PC-3 (cell line): ENCODE measurements at regions not wholly inside any gene's neighbourhood (a gene's known extent, or its start where the extent isn't known, plus 50 kb on each side); places are given as distances from the start of the nearest gene placed in this dataset.

ENCODE experiments used
- ATAC-seq: fragments of 200-7000 bp; cut with Tn5 transposase; 2 replicates; pipeline ENCODE4 v1.9.1; 2020; ENCODE audit warnings: mild to moderate bottlenecking, moderate library complexity
- BruUV-seq: library from RNA; stranded (reverse); fragments of 400-500 nt; replicated peaks from 2 replicates; lab custom pipeline; 2021; lab: Mats Ljungman, UMichigan
- CTCF ChIA-PET: fragments of 300-600 bp; sonication (Branson Sonifier 250); formaldehyde crosslinking; loops from one replicate; lab custom pipeline; 2022; ENCODE audit warnings: antibody characterized with exemption; lab: Charles Lee
- POLR2A ChIA-PET: fragments of 300-600 bp; sonication (Branson Sonifier 250); formaldehyde crosslinking; loops from one replicate; lab custom pipeline; 2022; ENCODE audit warnings: antibody characterized with exemption; ENCODE audit not compliant: unreplicated experiment; lab: Charles Lee
- DNase-seq: peaks from one replicate; pipeline ENCODE4 v3.0.0-alpha.2; 2015
- H2AFZ ChIP-seq: fragments of 300-600 bp; sonication (generic); 2 replicates; pipeline ENCODE4 v1.6.0; 2016; ENCODE audit warnings: antibody characterized with exemption, low read length
- H3F3A ChIP-seq: fragments of 300-600 bp; sonication (generic); one replicate; pipeline ENCODE4 v1.6.0; 2017; ENCODE audit warnings: antibody characterized with exemption, low read length, control low read depth, mild to moderate bottlenecking; ENCODE audit not compliant: unreplicated experiment
- H3K27ac ChIP-seq: fragments of 300-600 bp; sonication (generic); 2 replicates; pipeline ENCODE4 v1.5.1; 2016; ENCODE audit warnings: mild to moderate bottlenecking, low read length
- H3K27me3 ChIP-seq: fragments of 300-600 bp; sonication (generic); 2 replicates; pipeline ENCODE4 v1.6.1; 2016; ENCODE audit warnings: low read length, mixed read lengths
- H3K36me3 ChIP-seq: fragments of 300-600 bp; sonication (generic); 2 replicates; pipeline ENCODE4 v1.6.1; 2016; ENCODE audit warnings: low read depth, mixed run types, low read length, mixed read lengths
- H3K4me1 ChIP-seq: fragments of 300-600 bp; sonication (generic); 2 replicates; pipeline ENCODE4 v1.5.1; 2016; ENCODE audit warnings: low read length; ENCODE audit not compliant: insufficient read depth
- H3K4me2 ChIP-seq: fragments of 300-600 bp; sonication (generic); 2 replicates; pipeline ENCODE4 v1.6.0; 2016; ENCODE audit warnings: low read length
- H3K4me3 ChIP-seq: fragments of 300-600 bp; sonication (generic); 2 replicates; pipeline ENCODE4 v1.5.1; 2016; ENCODE audit warnings: mild to moderate bottlenecking, low read length, mixed read lengths
- H3K79me2 ChIP-seq: fragments of 300-600 bp; sonication (generic); 2 replicates; pipeline ENCODE4 v1.6.1; 2017; ENCODE audit warnings: low read length, mixed read lengths
- H3K9ac ChIP-seq: fragments of 300-600 bp; sonication (generic); 2 replicates; pipeline ENCODE4 v1.6.0; 2016; ENCODE audit warnings: mild to moderate bottlenecking, low read length
- H3K9me2 ChIP-seq: fragments of 300-600 bp; sonication (generic); replicated peaks from 2 replicates; pipeline ENCODE4 v1.6.1; 2016; ENCODE audit warnings: mixed run types, low read length, mixed read lengths
- H3K9me3 ChIP-seq: fragments of 300-600 bp; sonication (generic); 2 replicates; pipeline ENCODE4 v1.6.1; 2016; ENCODE audit warnings: low read length, mixed read lengths
- H4K20me1 ChIP-seq: fragments of 300-600 bp; sonication (generic); 2 replicates; pipeline ENCODE4 v1.6.1; 2016; ENCODE audit warnings: low read length, mixed read lengths
- EZH2 ChIP-seq: fragments of 300-600 bp; sonication (generic); IDR thresholded peaks from one replicate; pipeline ENCODE4 v1.6.1; 2017; ENCODE audit warnings: antibody characterized with exemption, mild to moderate bottlenecking, low read length; ENCODE audit not compliant: unreplicated experiment
- EZH2phosphoT487 ChIP-seq: fragments of 300-600 bp; sonication (generic); IDR thresholded peaks from 2 replicates; pipeline ENCODE4 v1.6.1; 2018; ENCODE audit warnings: mild to moderate bottlenecking, antibody characterized with exemption, low read length, borderline replicate concordance
- intact Hi-C: fragments of 100-400 bp; cut with micrococcal nuclease; formaldehyde crosslinking; loops from 2 replicates; pipeline ENCODE4 v1.9.0; 2023
- TF ChIP-seq, protein P1 (sequence below): fragments of 300-600 bp; sonication (generic); conservative IDR thresholded peaks from 2 replicates; pipeline ENCODE4 v1.5.1; 2017; ENCODE audit warnings: antibody characterized with exemption, low read depth, mild to moderate bottlenecking, low read length

GRCh38 chr12:94872971-94873733, 130.3 kb downstream of the NDUFA12 start:
- Histone ChIP-seq H3K27ac (no peak overlapping the region), H3K9me3 (no peaks in the 10 kb centered on the region), H3K4me2 (peak overlapping the region; percentile 13; the same call in 1 of the 2 replicates), H3K9me2 (no peaks in the 10 kb centered on the region), H4K20me1 (0 out of 2 replicates have a peak, but pooled peaks cover 3% of the 10 kb centered on the region), H3K79me2 (no peaks in the 10 kb centered on the region), H3F3A (no peaks in the 10 kb centered on the region), H3K4me1 (no peaks in the 10 kb centered on the region), H3K4me3 (no peak overlapping the region), H3K27me3 (peaks cover 56% of the 10 kb centered on the region), H3K36me3 (no peaks in the 10 kb centered on the region), H2AFZ (no peak overlapping the region), H3K9ac (no peak overlapping the region)
- DNase-seq (no peak), ATAC-seq (peak; percentile 61)
- BruUV-seq = no TSS peak
- TF ChIP-seq EZH2phosphoT487 = peak; percentile 66; the same call in 1 of the 2 replicates
- TF ChIP-seq, protein P1, sequence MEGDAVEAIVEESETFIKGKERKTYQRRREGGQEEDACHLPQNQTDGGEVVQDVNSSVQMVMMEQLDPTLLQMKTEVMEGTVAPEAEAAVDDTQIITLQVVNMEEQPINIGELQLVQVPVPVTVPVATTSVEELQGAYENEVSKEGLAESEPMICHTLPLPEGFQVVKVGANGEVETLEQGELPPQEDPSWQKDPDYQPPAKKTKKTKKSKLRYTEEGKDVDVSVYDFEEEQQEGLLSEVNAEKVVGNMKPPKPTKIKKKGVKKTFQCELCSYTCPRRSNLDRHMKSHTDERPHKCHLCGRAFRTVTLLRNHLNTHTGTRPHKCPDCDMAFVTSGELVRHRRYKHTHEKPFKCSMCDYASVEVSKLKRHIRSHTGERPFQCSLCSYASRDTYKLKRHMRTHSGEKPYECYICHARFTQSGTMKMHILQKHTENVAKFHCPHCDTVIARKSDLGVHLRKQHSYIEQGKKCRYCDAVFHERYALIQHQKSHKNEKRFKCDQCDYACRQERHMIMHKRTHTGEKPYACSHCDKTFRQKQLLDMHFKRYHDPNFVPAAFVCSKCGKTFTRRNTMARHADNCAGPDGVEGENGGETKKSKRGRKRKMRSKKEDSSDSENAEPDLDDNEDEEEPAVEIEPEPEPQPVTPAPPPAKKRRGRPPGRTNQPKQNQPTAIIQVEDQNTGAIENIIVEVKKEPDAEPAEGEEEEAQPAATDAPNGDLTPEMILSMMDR = no peak
- TF ChIP-seq EZH2 = peak; percentile 84
- ChIA-PET CTCF (no interaction called here), POLR2A (no interaction called here)
- intact Hi-C loops = loop anchor here (10.0 kb wide), 1 partner anchor 328 kb away; no protein-coding TSS in a partner anchor

- Histone ChIP-seq H3K9ac (no peak overlapping the region), H3K36me3 (no peaks in the 10 kb centered on the region), H3K4me2 (0 out of 2 replicates have a peak overlapping the region, but pooled peaks have one; percentile 13), H3K4me3 (no peak overlapping the region), H4K20me1 (0 out of 2 replicates have a peak, but pooled peaks cover 3% of the 10 kb centered on the region), H3K27me3 (peaks cover 52% of the 10 kb centered on the region), H3K27ac (no peak overlapping the region), H3K9me2 (no peaks in the 10 kb centered on the region), H2AFZ (no peak overlapping the region), H3K4me1 (no peaks in the 10 kb centered on the region), H3K9me3 (no peaks in the 10 kb centered on the region), H3K79me2 (no peaks in the 10 kb centered on the region), H3F3A (no peaks in the 10 kb centered on the region)
- ChIA-PET POLR2A (no interaction called here), CTCF (no interaction called here)
- intact Hi-C loops = loop anchor here (10.0 kb wide), 1 partner anchor 328 kb away; no protein-coding TSS in a partner anchor
- DNase-seq = no peak
- BruUV-seq = no TSS peak
- 0 out of 2 replicates have a peak, but pooled peaks have one; percentile 9 for ATAC-seq
- no peak; the same call in 1 of the 2 replicates for TF ChIP-seq EZH2phosphoT487
- no peak for TF ChIP-seq EZH2
- TF ChIP-seq, protein P1 = no peak
Observed at GRCh38 chr12:94872671-94872970, 130.9 kb downstream of the NDUFA12 start.
